ENCODE measurements at regions not wholly inside any gene's neighbourhood (a gene's known extent, or its start where the extent isn't known, plus 50 kb on each side); places are given as distances from the start of the nearest gene placed in this dataset.

DNA sequence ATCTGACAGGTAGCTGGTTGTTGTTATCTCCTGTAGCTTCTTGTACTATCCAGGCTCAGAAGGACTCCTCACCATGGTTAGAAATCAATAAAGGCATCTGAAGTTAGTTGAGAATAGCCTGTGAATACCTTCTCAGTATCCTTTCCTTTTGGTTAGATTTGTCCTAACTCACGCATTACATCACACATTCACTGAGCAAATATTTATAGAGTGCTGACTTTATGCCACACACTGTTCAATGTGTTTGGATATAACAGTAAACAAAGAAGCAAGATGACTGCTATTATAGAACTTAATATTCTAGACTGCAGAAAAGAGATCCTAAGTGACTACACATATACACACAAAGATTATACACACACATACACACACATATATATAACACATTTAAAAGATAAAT is 889.9 kb upstream of the CHAC2 start:
- Histone ChIP-seq H3K4me1 (ENCODE audit: control insufficient read depth in 2 of 2, insufficient read depth in 2 of 2, low read length in 2 of 2) (no peaks in the 10 kb centered on the region), H3K4me3 (ENCODE audit: low read length in 2 of 2) (no peak overlapping the region), H3K36me3 (ENCODE audit: control insufficient read depth in 2 of 2, insufficient read depth in 2 of 2, low read length in 1 of 2) (no peaks in the 10 kb centered on the region), H3K9me3 (ENCODE audit: control insufficient read depth in 2 of 2, insufficient read depth in 1 of 2, low read length in 1 of 2) (no peaks in the 10 kb centered on the region), H3K27me3 (ENCODE audit: control insufficient read depth in 2 of 2, insufficient read depth in 1 of 2, low read length in 1 of 2) (no peaks in the 10 kb centered on the region), H3K27ac (ENCODE audit: low read depth in 1 of 2, low read length in 1 of 2) (no peak overlapping the region)
- DNase-seq (ENCODE audit: low read depth in 6 of 9, low spot score in 9 of 9), result no peak
- 96% methylated on average over 1 of the region's 1 CpG for WGBS

DNA sequence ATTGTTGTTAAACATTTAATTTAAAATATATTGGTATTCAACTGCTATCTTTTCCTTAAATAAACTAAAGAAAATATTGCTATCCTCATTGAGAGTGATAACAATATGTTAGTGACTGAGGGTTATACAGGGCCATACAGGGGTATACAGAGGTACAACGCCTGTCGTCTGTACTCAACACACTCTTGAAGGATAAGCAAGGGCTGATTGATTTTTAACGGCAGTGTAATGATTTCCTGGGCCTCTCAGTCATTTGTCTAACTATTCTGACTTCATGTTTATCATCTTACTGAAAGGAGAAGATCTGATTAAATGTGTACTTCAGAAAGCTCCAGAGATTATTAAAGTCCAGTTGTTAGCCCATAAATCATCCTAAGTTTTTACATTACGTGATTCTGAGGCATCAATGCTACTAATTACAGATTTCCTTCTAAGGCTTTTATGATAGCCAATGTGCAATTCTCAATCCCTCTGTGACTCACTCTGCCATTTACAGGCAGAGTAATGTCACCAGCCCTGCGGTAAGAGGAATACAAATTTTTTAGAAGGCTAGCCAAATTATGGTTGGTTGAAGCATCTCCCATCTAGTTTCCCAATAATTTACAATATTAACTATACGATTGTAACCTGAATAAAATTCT is 893.0 kb upstream of the CHAC2 start:
- WGBS, result 92% methylated on average over 6 of the region's 6 CpGs
- H3K9me3 ChIP-seq (ENCODE audit: control insufficient read depth in 2 of 2, insufficient read depth in 1 of 2, low read length in 1 of 2), result no peaks in the 10 kb centered on the region
- H3K36me3 ChIP-seq (ENCODE audit: control insufficient read depth in 2 of 2, insufficient read depth in 2 of 2, low read length in 1 of 2), result no peaks in the 10 kb centered on the region
- H3K27ac ChIP-seq (ENCODE audit: low read depth in 1 of 2, low read length in 1 of 2), result no peak overlapping the region
- DNase-seq (ENCODE audit: low read depth in 6 of 9, low spot score in 9 of 9), result no peak
- H3K27me3 ChIP-seq (ENCODE audit: control insufficient read depth in 2 of 2, insufficient read depth in 1 of 2, low read length in 1 of 2), result no peaks in the 10 kb centered on the region
- H3K4me3 ChIP-seq (ENCODE audit: low read length in 2 of 2), result no peak overlapping the region
- H3K4me1 ChIP-seq (ENCODE audit: control insufficient read depth in 2 of 2, insufficient read depth in 2 of 2, low read length in 2 of 2), result no peaks in the 10 kb centered on the region

DNA sequence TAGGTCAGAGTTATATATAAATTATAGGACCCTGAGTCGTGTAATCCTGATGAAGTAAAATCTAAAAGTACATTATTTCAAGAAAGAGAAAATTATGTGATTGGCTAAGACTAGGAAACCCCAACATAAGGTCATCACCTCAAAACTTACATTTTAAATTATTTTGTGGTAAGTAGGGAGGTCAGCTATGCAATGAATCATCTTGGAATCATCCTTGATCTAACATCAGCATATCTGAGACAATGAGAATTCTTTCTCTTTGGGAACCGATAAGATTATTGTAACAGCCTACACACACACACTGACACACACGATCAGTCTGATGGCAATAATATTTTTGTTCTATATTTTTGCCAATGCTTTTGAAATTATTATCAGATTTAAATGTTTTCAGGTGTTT is 904.8 kb upstream of the CHAC2 start:
- 94% methylated on average over 3 of the region's 3 CpGs for WGBS
- Histone ChIP-seq H3K9me3 (ENCODE audit: control insufficient read depth in 2 of 2, insufficient read depth in 1 of 2, low read length in 1 of 2) (no peaks in the 10 kb centered on the region), H3K4me1 (ENCODE audit: control insufficient read depth in 2 of 2, insufficient read depth in 2 of 2, low read length in 2 of 2) (no peaks in the 10 kb centered on the region), H3K27me3 (ENCODE audit: control insufficient read depth in 2 of 2, insufficient read depth in 1 of 2, low read length in 1 of 2) (no peaks in the 10 kb centered on the region), H3K4me3 (ENCODE audit: low read length in 2 of 2) (no peak overlapping the region), H3K36me3 (ENCODE audit: control insufficient read depth in 2 of 2, insufficient read depth in 2 of 2, low read length in 1 of 2) (no peaks in the 10 kb centered on the region), H3K27ac (ENCODE audit: low read depth in 1 of 2, low read length in 1 of 2) (no peak overlapping the region)
- no peak for DNase-seq (ENCODE audit: low read depth in 6 of 9, low spot score in 9 of 9)

DNA sequence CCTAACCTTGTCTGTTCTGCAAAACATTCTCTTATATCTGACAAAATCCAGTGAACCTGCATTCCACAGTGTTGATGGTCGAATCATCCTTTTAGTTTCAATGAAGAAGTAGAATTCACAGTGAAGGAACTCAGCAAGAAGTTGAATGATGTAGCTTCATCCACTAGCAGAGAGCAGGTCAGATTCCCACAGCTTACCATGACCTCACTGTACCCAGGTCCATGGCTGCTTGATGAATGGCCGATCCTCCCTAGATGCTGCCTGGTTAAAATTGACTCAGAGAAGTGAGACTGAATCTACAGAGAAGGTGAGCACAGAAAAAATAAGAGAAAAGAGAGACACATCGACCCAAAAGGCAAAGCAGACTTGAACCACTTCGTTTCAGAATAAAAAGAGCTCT is 906.0 kb upstream of the CHAC2 start:
- WGBS, result 91% methylated on average over 4 of the region's 4 CpGs
- Histone ChIP-seq H3K4me3 (ENCODE audit: low read length in 2 of 2) (no peak overlapping the region), H3K27me3 (ENCODE audit: control insufficient read depth in 2 of 2, insufficient read depth in 1 of 2, low read length in 1 of 2) (no peaks in the 10 kb centered on the region), H3K27ac (ENCODE audit: low read depth in 1 of 2, low read length in 1 of 2) (no peak overlapping the region), H3K36me3 (ENCODE audit: control insufficient read depth in 2 of 2, insufficient read depth in 2 of 2, low read length in 1 of 2) (no peaks in the 10 kb centered on the region), H3K9me3 (ENCODE audit: control insufficient read depth in 2 of 2, insufficient read depth in 1 of 2, low read length in 1 of 2) (no peaks in the 10 kb centered on the region), H3K4me1 (ENCODE audit: control insufficient read depth in 2 of 2, insufficient read depth in 2 of 2, low read length in 2 of 2) (no peaks in the 10 kb centered on the region)
- DNase-seq (ENCODE audit: low read depth in 6 of 9, low spot score in 9 of 9), result no peak

DNA sequence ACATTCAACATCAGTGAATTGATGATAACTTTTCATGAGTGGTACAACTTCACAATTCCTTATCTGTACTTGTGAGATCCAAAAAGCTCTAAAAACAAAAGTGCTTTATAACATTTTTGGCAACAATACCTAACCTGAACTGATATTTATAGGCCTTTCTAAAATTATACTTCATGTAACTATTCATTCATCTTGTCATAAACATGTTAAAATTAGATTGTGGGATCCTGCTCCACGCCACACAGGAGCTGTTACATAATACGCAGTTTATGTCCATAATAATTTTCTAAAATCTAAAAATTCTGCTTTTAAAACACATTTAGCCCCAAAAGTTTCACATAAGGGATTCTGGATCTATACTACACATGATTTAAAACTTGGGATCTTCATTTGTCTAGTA is 908.5 kb upstream of the CHAC2 start:
- H3K27ac ChIP-seq (ENCODE audit: low read depth in 1 of 2, low read length in 1 of 2), result no peak overlapping the region
- H3K4me3 ChIP-seq (ENCODE audit: low read length in 2 of 2), result no peak overlapping the region
- no peaks in the 10 kb centered on the region for H3K9me3 ChIP-seq (ENCODE audit: control insufficient read depth in 2 of 2, insufficient read depth in 1 of 2, low read length in 1 of 2)
- DNase-seq (ENCODE audit: low read depth in 6 of 9, low spot score in 9 of 9), result no peak
- no peaks in the 10 kb centered on the region for H3K36me3 ChIP-seq (ENCODE audit: control insufficient read depth in 2 of 2, insufficient read depth in 2 of 2, low read length in 1 of 2)
- no peaks in the 10 kb centered on the region for H3K27me3 ChIP-seq (ENCODE audit: control insufficient read depth in 2 of 2, insufficient read depth in 1 of 2, low read length in 1 of 2)
- H3K4me1 ChIP-seq (ENCODE audit: control insufficient read depth in 2 of 2, insufficient read depth in 2 of 2, low read length in 2 of 2), result no peaks in the 10 kb centered on the region
- WGBS, result 39% methylated on average over 2 of the region's 2 CpGs

DNA sequence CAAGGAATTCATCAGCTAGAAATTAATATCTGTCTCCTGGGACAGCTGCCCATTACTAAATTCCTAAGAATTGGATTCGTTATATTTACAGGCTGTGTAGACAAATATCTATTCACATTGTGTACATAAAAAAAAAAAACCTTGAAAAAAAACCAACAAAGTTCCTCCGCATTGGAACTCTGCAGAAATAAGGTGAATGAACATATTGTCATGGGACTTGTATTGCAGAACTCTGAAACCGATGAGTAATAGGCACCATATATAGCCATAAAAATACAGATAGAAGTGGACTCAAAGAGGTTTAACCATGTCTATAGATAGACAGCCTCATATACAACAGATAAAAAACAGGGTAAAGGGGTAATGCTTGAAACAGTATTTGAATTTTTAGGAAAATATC is 909.9 kb upstream of the CHAC2 start:
- Histone ChIP-seq H3K4me3 (ENCODE audit: low read length in 2 of 2) (no peak overlapping the region), H3K27me3 (ENCODE audit: control insufficient read depth in 2 of 2, insufficient read depth in 1 of 2, low read length in 1 of 2) (no peaks in the 10 kb centered on the region), H3K36me3 (ENCODE audit: control insufficient read depth in 2 of 2, insufficient read depth in 2 of 2, low read length in 1 of 2) (no peaks in the 10 kb centered on the region), H3K9me3 (ENCODE audit: control insufficient read depth in 2 of 2, insufficient read depth in 1 of 2, low read length in 1 of 2) (peaks cover 0 to 2% of the 10 kb centered on the region in 2 donors), H3K4me1 (ENCODE audit: control insufficient read depth in 2 of 2, insufficient read depth in 2 of 2, low read length in 2 of 2) (no peaks in the 10 kb centered on the region), H3K27ac (ENCODE audit: low read depth in 1 of 2, low read length in 1 of 2) (no peak overlapping the region)
- no peak for DNase-seq (ENCODE audit: low read depth in 6 of 9, low spot score in 9 of 9)
- whole genome bisulfite sequencing, result 94% methylated on average over 3 of the region's 3 CpGs

DNA sequence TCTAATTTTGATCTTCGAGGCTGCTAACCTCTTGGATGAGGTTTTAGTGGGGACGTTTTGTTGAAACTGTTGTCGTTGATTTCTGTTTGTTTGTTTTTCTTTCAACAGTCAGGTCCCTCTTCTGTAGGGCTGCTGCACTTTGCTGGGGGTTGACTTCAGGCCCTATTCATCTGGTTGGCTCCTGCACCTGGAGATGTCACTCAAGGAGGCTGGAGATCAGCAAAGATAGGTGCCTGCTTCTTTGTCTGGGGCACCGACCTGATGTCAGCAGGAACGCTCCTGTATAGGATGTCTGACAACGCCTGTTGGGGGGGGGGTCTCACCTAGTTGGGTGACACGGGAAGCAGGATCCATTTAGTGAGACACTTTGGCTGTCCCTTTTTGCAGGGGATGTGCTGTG is 915.6 kb upstream of the CHAC2 start:
- Histone ChIP-seq H3K27ac (ENCODE audit: low read depth in 1 of 2, low read length in 1 of 2) (no peak overlapping the region), H3K27me3 (ENCODE audit: control insufficient read depth in 2 of 2, insufficient read depth in 1 of 2, low read length in 1 of 2) (no peaks in the 10 kb centered on the region), H3K4me3 (ENCODE audit: low read length in 2 of 2) (no peak overlapping the region), H3K36me3 (ENCODE audit: control insufficient read depth in 2 of 2, insufficient read depth in 2 of 2, low read length in 1 of 2) (no peaks in the 10 kb centered on the region), H3K4me1 (ENCODE audit: control insufficient read depth in 2 of 2, insufficient read depth in 2 of 2, low read length in 2 of 2) (no peaks in the 10 kb centered on the region), H3K9me3 (ENCODE audit: control insufficient read depth in 2 of 2, insufficient read depth in 1 of 2, low read length in 1 of 2) (peaks cover 0 to 11% of the 10 kb centered on the region in 2 donors)
- WGBS, result 92% methylated on average over 7 of the region's 7 CpGs
- DNase-seq (ENCODE audit: low read depth in 6 of 9, low spot score in 9 of 9), result no peak

DNA sequence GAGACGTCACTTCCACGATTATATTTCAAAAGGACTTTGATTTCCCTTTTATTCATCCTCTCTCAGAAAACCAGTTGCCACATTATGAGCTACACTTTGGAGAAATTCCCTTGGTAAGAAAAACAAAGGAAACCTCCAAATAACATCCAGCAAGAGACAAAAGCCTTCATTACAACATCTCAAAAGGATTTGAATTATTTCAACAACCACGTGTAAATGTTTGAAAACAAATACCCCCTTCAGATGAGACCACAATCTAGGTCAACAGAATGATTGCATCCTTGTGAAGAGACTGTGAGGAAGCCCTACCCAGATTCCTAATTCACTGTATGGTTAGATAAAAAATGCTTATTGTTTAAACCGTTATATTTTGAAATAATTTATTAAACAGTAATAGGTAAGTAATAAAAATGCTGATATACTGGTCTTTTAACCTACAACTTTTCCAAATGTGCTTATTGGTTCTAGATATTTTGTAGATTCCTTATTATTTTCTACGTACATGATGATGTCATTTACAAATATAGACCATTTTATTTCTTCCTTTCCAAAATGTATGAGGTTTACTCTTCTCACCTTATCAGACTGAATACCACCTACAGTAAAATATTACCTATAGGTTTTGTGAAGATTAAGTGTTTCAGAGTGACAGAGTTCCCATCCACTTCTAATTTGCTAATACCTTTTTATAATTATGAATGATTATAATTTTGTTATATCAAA is 922.7 kb upstream of the CHAC2 start:
- 87% methylated on average over 5 of the region's 5 CpGs for WGBS

DNA sequence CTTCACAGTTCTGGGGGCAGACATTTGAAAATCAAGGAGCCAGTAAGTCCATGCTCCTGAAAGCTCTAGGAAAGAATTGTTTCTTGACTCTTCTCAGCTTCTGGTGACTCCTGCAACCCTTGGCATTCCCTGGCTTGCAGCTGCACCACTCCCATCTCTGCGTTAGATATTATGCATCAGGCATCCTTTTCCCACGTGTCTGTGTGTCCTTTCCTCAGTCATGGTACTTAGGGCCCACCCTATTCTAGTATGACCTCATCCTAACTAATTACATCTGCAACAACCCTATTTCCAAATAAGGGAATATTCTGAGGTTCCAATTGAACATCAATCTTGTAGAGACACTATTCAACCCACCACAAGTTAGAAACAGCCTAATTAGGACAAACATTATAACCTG is 931.7 kb upstream of the CHAC2 start:
- WGBS, result 86% methylated on average over 2 of the region's 2 CpGs
- Histone ChIP-seq H3K36me3 (ENCODE audit: control insufficient read depth in 2 of 2, insufficient read depth in 2 of 2, low read length in 1 of 2) (no peaks in the 10 kb centered on the region), H3K9me3 (ENCODE audit: control insufficient read depth in 2 of 2, insufficient read depth in 1 of 2, low read length in 1 of 2) (no peaks in the 10 kb centered on the region), H3K4me3 (ENCODE audit: low read length in 2 of 2) (no peak overlapping the region), H3K27me3 (ENCODE audit: control insufficient read depth in 2 of 2, insufficient read depth in 1 of 2, low read length in 1 of 2) (no peaks in the 10 kb centered on the region), H3K4me1 (ENCODE audit: control insufficient read depth in 2 of 2, insufficient read depth in 2 of 2, low read length in 2 of 2) (no peaks in the 10 kb centered on the region), H3K27ac (ENCODE audit: low read depth in 1 of 2, low read length in 1 of 2) (no peak overlapping the region)
- DNase-seq (ENCODE audit: low read depth in 6 of 9, low spot score in 9 of 9), result no peak

More for the DNA sequence above, 922.7 kb upstream of the CHAC2 start:
- DNase-seq (ENCODE audit: low read depth in 6 of 9, low spot score in 9 of 9), result no peak
- Histone ChIP-seq H3K4me3 (ENCODE audit: low read length in 2 of 2) (no peak overlapping the region), H3K9me3 (ENCODE audit: control insufficient read depth in 2 of 2, insufficient read depth in 1 of 2, low read length in 1 of 2) (no peaks in the 10 kb centered on the region), H3K27me3 (ENCODE audit: control insufficient read depth in 2 of 2, insufficient read depth in 1 of 2, low read length in 1 of 2) (no peaks in the 10 kb centered on the region), H3K36me3 (ENCODE audit: control insufficient read depth in 2 of 2, insufficient read depth in 2 of 2, low read length in 1 of 2) (no peaks in the 10 kb centered on the region), H3K4me1 (ENCODE audit: control insufficient read depth in 2 of 2, insufficient read depth in 2 of 2, low read length in 2 of 2) (no peaks in the 10 kb centered on the region), H3K27ac (ENCODE audit: low read depth in 1 of 2, low read length in 1 of 2) (no peak overlapping the region)
